ENCODE measurements at regions not wholly inside any gene's neighbourhood (a gene's known extent, or its start where the extent isn't known, plus 50 kb on each side); places are given as distances from the start of the nearest gene placed in this dataset.
"Not testable (repeated sequence)": the region's sequence is repeated elsewhere in the genome, so short reads cannot be mapped to it uniquely, and the experiment has no call there.

GRCh38 chr3:162701211-162701610 lies 1204.6 kb downstream of the OTOL1 start:
- H3K36me3 Mint-ChIP-seq, result no peaks in the 10 kb centered on the region
- H3K9me3 Mint-ChIP-seq, result no peaks in the 10 kb centered on the region
- H3K4me1 Mint-ChIP-seq, result peaks cover 30% of the 10 kb centered on the region
- no peak for DNase-seq (ENCODE audit: low spot score in 2 of 2, unreplicated experiment in 2 of 2)
- H3K27ac Mint-ChIP-seq, result no peak overlapping the region
- no peaks in the 10 kb centered on the region for H3K27me3 Mint-ChIP-seq (ENCODE audit: low read depth)
- H3K4me3 Mint-ChIP-seq, result no peak overlapping the region
- no peak for TF ChIP-seq CTCF (IDR thresholded peaks at IDR 0.05; ENCODE audit: unreplicated experiment)

- H3K27ac Mint-ChIP-seq, result no peak overlapping the region
- H3K36me3 Mint-ChIP-seq, result no peaks in the 10 kb centered on the region
- H3K27me3 Mint-ChIP-seq (ENCODE audit: low read depth), result no peaks in the 10 kb centered on the region
Observed at GRCh38 chr3:162702768-162703385, 1206.3 kb downstream of the OTOL1 start.

GRCh38 chr3:162704238-162704637 lies 1207.6 kb downstream of the OTOL1 start:
- Mint-ChIP-seq H3K4me3 (no peak overlapping the region), H3K27me3 (ENCODE audit: low read depth) (no peaks in the 10 kb centered on the region), H3K36me3 (no peaks in the 10 kb centered on the region), H3K9me3 (no peaks in the 10 kb centered on the region), H3K27ac (no peak overlapping the region), H3K4me1 (peaks cover 16% of the 10 kb centered on the region)
- no peak for DNase-seq (ENCODE audit: low spot score in 2 of 2, unreplicated experiment in 2 of 2)
- TF ChIP-seq CTCF (IDR thresholded peaks at IDR 0.05; ENCODE audit: unreplicated experiment), result no peak

More at GRCh38 chr3:162702768-162703385, 1206.3 kb downstream of the OTOL1 start:
- TF ChIP-seq CTCF (IDR thresholded peaks at IDR 0.05; ENCODE audit: unreplicated experiment), result no peak
- no peak for DNase-seq (ENCODE audit: low spot score in 2 of 2, unreplicated experiment in 2 of 2)
- Mint-ChIP-seq H3K4me3 (no peak overlapping the region), H3K4me1 (peaks cover 20% of the 10 kb centered on the region), H3K9me3 (no peaks in the 10 kb centered on the region)

- Mint-ChIP-seq H3K27me3 (ENCODE audit: low read depth) (no peaks in the 10 kb centered on the region), H3K36me3 (no peaks in the 10 kb centered on the region), H3K9me3 (peaks cover 4% of the 10 kb centered on the region), H3K4me3 (no peak overlapping the region), H3K4me1 (peaks cover 16% of the 10 kb centered on the region), H3K27ac (no peak overlapping the region)
- no peak for TF ChIP-seq CTCF (IDR thresholded peaks at IDR 0.05; ENCODE audit: unreplicated experiment)
- DNase-seq (ENCODE audit: low spot score in 2 of 2, unreplicated experiment in 2 of 2), result no peak
Observed at GRCh38 chr3:162704799-162705385, 1208.3 kb downstream of the OTOL1 start.

- not testable (repeated sequence) for DNase-seq (ENCODE audit: low spot score in 2 of 2, unreplicated experiment in 2 of 2); H3K4me3 Mint-ChIP-seq; H3K27ac Mint-ChIP-seq; H3K27me3 Mint-ChIP-seq (ENCODE audit: low read depth); H3K9me3 Mint-ChIP-seq; H3K36me3 Mint-ChIP-seq
- peaks cover 10% of the 10 kb centered on the region for H3K4me1 Mint-ChIP-seq
Observed at GRCh38 chr3:162708394-162708793, 1211.8 kb downstream of the OTOL1 start.

- H3K4me3 Mint-ChIP-seq; H3K27me3 Mint-ChIP-seq (ENCODE audit: low read depth); DNase-seq (ENCODE audit: low spot score in 2 of 2, unreplicated experiment in 2 of 2); H3K9me3 Mint-ChIP-seq; H3K36me3 Mint-ChIP-seq; H3K27ac Mint-ChIP-seq: not testable (repeated sequence)
- H3K4me1 Mint-ChIP-seq, result peaks cover 10% of the 10 kb centered on the region
Observed at GRCh38 chr3:162708942-162709706, 1212.5 kb downstream of the OTOL1 start.

Data from mesothelial cell of epicardium (in vitro differentiated cells).